HG03175 (cell line): ENCODE measurements at regions not wholly inside any gene's neighbourhood (a gene's known extent, or its start where the extent isn't known, plus 50 kb on each side); places are given as distances from the start of the nearest gene placed in this dataset.
"Not testable (repeated sequence)": the region's sequence is repeated elsewhere in the genome, so short reads cannot be mapped to it uniquely, and the experiment has no call there.

ENCODE experiments used
- ATAC-seq: cut with Tn5 transposase; IDR thresholded peaks from one replicate; pipeline ENCODE4 v1.9.1; 2021; ENCODE audit warnings: mild to moderate bottlenecking, moderate library complexity; ENCODE audit not compliant: unreplicated experiment

DNA sequence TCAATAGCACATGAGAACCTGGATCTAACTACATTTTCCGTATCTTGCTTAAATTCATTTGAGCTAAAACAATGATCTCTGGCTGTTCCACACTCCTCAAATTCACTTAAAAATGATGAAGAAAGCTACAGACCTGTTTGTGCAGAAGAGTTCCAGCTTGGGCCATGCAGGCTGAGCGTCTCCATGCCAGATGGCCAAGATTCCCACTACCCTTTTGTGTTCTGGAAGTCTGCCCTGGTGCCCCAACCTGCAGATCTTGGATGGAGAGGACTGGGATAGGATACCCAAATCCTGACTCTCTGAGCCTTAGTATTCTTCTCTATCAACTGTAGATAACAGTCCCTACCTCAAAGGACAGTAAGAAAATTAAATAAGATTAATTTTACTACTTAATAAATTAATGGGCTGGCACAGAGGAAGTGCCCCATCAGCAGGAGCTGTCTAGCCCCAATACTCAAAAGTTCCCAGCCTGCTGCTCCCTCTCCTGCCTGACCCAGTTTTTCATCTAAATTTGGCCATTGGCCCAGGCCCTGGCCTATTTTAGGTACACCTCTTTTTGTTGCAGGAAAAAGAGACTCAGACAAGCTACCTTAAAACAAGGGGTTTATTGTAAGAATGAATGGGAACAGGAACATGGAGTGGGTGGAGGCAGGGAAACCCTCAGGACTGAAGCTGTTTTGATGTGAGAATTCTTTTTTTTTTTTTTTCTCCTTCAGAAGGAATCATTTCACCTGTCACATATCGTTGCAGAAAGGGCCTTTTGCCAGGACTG is 81.4 kb upstream of the GRK3 start:
- ATAC-seq = no peak

GRCh38 chr22:25483931-25484330 is 80.5 kb upstream of the GRK3 start:
- ATAC-seq = no peak

DNA sequence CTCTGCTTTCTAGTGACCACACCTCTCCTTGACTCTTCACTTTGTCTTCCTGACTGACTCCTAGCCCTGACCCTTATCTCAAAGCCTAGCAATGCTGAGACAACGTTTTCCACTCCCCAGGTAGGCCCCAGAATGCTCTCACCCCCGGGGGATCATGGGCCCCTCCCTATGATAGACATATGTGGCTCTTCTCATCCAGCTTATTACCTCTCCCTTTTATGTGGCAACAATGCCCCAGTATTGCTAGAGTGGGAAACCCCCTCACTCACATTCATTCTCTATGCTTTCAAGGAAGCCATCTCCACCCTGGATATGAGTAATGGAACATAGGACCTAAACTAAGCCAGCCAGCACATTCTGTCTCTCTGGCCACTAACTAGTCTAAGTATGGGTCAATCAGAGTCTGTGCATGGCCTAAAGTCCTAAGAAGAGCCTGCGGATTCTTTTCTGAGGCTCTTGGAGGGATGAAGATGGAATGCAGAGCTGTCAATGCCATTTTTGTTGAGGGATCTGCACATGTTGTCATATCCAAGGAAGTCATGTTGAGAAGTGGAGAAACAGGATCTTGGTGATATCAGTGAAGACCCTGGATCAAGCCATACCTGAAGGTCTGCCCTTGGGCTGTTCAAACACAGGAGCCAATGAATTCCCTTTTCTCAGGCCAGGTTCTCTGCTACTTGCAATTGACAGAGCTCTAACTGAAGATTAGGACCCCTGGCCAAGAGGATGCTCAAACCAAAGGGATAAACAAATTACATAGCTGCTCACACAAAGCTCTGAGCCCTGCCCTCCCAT is 79.8 kb upstream of the GRK3 start:
- no peak for ATAC-seq

- ATAC-seq = peak; percentile 66
These were observed 78.6 kb upstream of the GRK3 start for GRCh38 chr22:25485626-25486545.

DNA sequence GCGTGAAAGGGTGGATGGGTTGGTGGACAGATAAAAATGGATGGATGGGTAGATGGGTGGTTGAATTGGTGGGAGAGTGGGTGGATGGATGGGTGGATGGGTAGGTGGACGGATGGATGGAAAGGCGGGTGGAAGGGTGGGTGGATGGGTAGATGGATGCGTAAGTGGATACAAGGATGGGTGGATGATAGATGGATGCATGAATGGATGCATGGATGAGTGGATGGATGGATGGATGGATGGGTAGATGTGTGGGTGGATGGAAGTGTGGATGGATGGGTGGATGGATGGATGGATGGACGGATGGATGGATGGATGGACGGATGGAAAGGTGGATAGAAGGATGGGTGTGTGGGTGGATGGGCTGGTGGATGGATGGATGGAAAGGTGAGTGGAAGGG is 77.0 kb upstream of the GRK3 start:
- ATAC-seq = no peak

DNA sequence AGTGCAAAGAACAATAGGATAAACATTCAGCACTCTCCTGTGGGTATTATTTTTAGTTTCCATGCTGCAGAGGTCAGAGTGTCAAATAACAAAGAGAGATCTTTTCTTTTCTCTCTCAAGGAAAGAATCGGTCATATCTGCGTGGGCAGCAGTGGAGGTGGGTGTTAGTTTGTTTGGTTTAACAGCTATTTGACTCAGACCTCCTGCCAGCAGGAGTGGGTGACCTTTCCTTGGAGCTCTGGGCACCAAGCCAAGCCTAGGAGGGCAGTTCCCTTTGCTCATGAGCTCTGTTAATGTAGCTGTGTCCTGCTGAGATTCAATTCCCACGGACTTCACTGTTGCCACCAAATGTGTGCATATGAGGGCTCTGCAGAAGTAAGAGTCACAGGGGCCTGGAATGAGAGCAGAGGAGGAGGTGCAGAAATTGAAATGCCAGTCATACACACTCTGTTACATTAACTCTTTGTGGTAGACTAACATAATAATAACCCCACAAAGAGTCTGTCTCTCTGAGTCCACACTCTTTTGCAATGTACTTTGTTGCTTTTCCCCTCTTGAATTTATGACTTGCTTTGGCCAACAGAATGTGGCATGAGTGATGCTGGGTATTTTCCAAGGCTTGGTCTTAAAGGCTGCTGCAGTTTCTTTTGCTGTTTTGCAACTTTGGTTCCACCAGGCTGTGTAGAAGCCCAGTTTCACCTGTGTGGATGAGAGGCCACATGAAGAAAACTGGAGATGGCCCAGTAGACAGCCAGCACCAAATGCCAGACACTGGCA is 76.0 kb upstream of the GRK3 start:
- no peak for ATAC-seq

DNA sequence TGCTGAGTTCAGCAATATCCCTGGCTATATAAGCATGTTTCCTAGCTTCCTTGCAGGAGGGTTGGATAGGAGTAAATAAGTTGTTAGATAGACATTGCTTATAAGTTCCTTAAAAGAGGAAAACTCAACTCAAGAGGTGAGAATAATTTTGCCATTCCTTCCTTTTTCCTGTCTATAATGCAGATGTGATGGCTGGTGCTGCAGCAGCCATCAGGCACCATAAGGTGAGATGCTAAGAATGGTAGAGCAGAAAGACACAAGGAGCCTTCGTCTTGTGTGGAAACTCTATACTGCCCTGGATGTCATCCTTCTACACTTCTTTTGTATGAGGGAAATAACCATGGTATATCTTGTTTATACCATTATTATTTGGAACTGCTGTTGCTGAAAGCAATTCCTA is 74.5 kb upstream of the GRK3 start:
- no peak for ATAC-seq

- ATAC-seq = no peak
These were observed 73.6 kb upstream of the GRK3 start for GRCh38 chr22:25490896-25491295.

DNA sequence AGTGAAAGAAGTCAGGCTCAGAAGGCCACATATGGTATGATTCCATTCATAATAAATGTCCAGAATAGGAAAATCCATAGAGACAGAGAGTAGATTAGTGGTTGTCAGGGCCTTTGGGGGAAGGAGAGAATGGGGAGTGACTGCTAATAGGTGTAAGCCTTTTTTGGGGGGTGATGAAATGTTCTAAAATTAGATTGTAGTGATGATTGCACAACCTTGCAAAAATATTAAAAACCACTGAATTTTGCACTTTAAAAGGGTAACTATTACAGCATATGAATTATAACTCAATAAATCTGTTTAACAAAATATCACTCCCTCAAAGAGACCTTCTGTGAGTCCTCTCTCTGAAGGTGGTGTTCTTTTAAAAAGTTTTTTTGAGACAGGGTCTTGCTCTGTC is 72.3 kb upstream of the GRK3 start:
- no peak for ATAC-seq

DNA sequence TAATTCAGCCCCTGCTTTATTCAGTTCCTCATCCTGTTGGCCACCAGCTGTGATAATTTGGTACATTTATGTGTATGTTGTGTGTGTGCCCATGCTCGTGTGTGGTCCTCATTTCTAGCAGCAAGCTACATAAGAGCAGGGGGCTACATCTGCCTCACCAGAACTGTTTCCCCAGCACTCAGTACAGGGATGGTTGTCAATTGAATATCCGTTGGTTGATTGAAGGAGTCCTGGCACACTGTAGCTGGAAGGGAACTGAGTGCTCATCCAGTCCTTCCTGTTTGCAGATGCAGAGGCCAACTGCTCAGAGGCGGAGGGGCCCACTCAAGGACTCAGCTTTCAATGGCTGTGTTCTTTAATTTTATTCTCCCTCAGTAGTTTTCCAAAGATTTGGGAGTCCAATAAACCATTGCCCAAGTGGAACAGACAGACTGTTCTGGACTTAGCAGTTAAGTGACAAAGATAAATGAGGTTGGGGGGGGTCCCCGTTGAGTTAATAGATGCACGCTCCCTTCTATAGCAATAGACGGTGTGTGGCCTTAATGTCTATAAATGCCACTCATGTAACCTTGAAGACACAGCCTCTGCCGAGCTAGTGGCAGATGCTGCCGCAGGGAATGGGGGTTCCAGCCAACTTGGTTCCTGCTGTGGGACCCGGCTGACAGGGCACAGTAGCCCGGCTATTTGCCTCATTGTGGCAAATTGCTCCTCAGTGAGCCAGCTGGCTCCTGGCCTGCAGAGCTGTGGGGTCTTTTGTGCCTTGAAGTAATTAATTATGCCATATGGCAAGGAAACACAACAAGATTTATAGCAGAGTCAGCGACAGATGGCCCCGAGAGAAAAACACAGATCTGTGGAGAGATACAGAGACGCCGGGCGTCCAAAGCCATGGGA is 71.4 kb upstream of the GRK3 start:
- ATAC-seq = no peak

GRCh38 chr22:25493794-25494193 is 70.7 kb upstream of the GRK3 start:
- no peak for ATAC-seq

- peak; percentile 79 for ATAC-seq
These were observed 69.7 kb upstream of the GRK3 start for GRCh38 chr22:25494774-25495173.

DNA sequence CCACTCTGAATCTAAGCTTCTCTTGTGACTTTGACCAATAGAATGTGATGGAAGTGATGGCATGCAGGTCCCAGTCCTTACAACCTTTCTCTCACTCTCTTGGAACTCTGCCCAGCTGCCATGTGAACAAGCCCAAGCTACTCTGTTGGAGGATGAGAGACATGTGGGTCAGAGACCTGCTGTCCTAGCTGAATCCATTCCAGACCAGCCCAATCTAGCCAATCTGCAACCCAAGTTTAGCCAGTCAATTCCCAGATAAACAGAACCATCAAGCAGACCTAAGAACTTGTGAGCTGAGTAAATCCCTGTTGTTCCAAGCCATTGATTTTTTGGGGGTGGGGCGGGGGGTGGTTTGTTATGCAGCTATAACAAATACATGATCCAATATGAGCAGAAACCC is 69.2 kb upstream of the GRK3 start:
- no peak for ATAC-seq

- no peak for ATAC-seq
These were observed 67.9 kb upstream of the GRK3 start for GRCh38 chr22:25496396-25497064.

- ATAC-seq = no peak
These were observed 67.3 kb upstream of the GRK3 start for GRCh38 chr22:25497181-25497641.

- no peak for ATAC-seq
These were observed 66.8 kb upstream of the GRK3 start for GRCh38 chr22:25497716-25498115.

GRCh38 chr22:25500671-25501070 is 63.8 kb upstream of the GRK3 start:
- not testable (repeated sequence) for ATAC-seq

DNA sequence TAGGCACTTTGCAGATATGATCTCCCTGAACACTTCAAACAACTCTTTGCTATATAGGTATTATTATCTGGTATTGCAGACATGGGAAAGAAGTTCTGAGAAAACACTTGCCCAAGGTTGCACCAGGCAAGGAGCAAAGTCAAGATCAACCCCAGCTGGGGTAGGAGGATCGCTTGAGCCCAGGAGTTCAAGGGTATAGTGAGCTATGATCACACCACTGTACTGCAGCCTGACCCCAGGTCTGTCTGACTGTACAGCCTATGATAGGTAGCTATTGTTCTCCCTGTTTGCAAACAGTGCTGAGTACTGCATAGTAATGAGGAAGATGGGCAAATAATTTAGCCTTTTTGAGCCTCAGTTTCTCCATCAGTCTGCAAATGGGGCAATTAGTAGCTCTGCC is 60.5 kb upstream of the GRK3 start:
- ATAC-seq = not testable (repeated sequence)

DNA sequence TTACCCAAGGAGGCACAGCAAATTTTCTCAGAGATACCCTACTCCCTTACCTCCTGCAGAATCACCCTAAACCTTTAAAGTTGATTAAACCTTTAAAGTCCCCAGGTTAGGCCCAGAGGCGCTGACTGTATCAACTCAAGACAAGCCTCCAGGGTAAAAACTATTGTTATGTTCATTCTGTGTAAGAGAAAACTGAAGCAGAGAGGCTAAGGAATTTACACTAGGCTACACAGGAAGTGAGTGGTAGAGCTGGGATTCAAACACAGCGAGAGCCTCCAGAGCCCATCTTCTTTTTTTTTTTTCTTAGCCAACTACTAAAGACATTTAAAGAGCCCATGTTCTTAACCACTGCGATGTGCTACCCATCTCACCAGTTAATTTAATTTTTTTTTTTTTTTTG is 56.3 kb upstream of the GRK3 start:
- ATAC-seq = no peak
